Activated CD4-positive, alpha-beta T cell treated with anti-CD3 and anti-CD28 coated beads, Interleukin-2, amount 50 U/mL, for 48 hours (primary cell): ENCODE measurements at regions not wholly inside any gene's neighbourhood (a gene's known extent, or its start where the extent isn't known, plus 50 kb on each side); places are given as distances from the start of the nearest gene placed in this dataset.

Source experiments
- DNase-seq, 2 experiments: peaks; one replicate each; pipeline ENCODE4 v3.0.0-alpha.2; 2020

- DNase-seq = no peak
These were observed 101.0 kb downstream of the SNX19 start for GRCh38 chr11:130815097-130815802.

- no peak for DNase-seq
These were observed 100.3 kb downstream of the SNX19 start for GRCh38 chr11:130815956-130816355.

- DNase-seq = no peak
These were observed 99.5 kb downstream of the SNX19 start for GRCh38 chr11:130816546-130817329.

- DNase-seq = no peak
These were observed 98.8 kb downstream of the SNX19 start for GRCh38 chr11:130817330-130817944.

GRCh38 chr11:130819625-130820024 lies 96.7 kb downstream of the SNX19 start:
- no peak for DNase-seq
